Heart left ventricle (tissue), 16 donors: ENCODE measurements at regions not wholly inside any gene's neighbourhood (a gene's known extent, or its start where the extent isn't known, plus 50 kb on each side); places are given as distances from the start of the nearest gene placed in this dataset.

ENCODE experiments used
- ATAC-seq, 4 donors: fragments of 200-7000 bp; cut with Tn5 transposase; one replicate each; pipeline ENCODE4 v1.9.1; 2020 to 2022; ENCODE audit warnings: moderate library complexity in 4 of 4, mild to moderate bottlenecking in 3 of 4, moderate number of reproducible peaks in 1 of 4
- DNase-seq, 5 donors: peaks; one replicate each; pipeline ENCODE4 v3.0.0-alpha.2; 2020
- H3K27ac ChIP-seq, 12 donors: fragments of 200-600 bp; sonication (generic) in 4 of 12; one replicate each; pipeline versions ENCODE4 v1.5.0 to v1.8.0; 2016 to 2022; ENCODE audit warnings: mild to moderate bottlenecking in 2 of 12
- H3K27me3 ChIP-seq, 9 donors: fragments of 200-600 bp; sonication (generic) in 2 of 9; one replicate each; pipeline versions ENCODE4 v1.5.1 to v1.8.0; 2016 to 2022; ENCODE audit warnings: mild to moderate bottlenecking in 3 of 9
- H3K36me3 ChIP-seq, 9 donors: fragments of 200-600 bp; sonication (generic) in 2 of 9; one replicate each; pipeline versions ENCODE4 v1.5.0 to v1.8.0; 2018 to 2022; ENCODE audit warnings: mild to moderate bottlenecking in 2 of 9
- H3K4me1 ChIP-seq, 12 donors: fragments of 200-600 bp; sonication (generic) in 4 of 12; one replicate each; pipeline versions ENCODE4 v1.5.0 to v1.8.0; 2016 to 2022; ENCODE audit warnings: mild to moderate bottlenecking in 3 of 12
- H3K4me3 ChIP-seq, 12 donors: fragments of 200-600 bp; sonication (generic) in 4 of 12; one replicate each; pipeline versions ENCODE4 v1.5.0 to v1.8.0; 2017 to 2022; ENCODE audit warnings: mild to moderate bottlenecking in 9 of 12, moderate library complexity in 4 of 12
- H3K9me3 ChIP-seq, 12 donors: fragments of 200-600 bp; sonication (generic) in 4 of 12; one replicate each; pipeline versions ENCODE4 v1.5.0 to v1.8.0; 2016 to 2022; ENCODE audit warnings: mild to moderate bottlenecking in 1 of 12
- POLR2A ChIP-seq, 2 donors: fragments of 450-650 bp; IDR thresholded peaks; one replicate each; pipeline ENCODE4 v1.6.1; 2017; ENCODE audit warnings: antibody characterized with exemption in 2 of 2, mild to moderate bottlenecking in 2 of 2, moderate library complexity in 2 of 2
- WGBS, 4 donors: extraction: QIAGEN DNeasy Blood & Tissue Kit in 2 of 4; methylation state at CpG; one replicate each; pipeline versions ENCODE4 v1.1.5 to v1.1.7; 2013 to 2018; 5-methylcytosine and 5-hydroxymethylcytosine counted together
- intact Hi-C, 10 donors: fragments of 100-400 bp; cut with DNase I; formaldehyde crosslinking; loops; one replicate each; pipeline versions ENCODE4 v1.11.1 to v1.14.2; 2022
- TF ChIP-seq, protein P1 (sequence below), 12 donors: fragments of 200-600 bp; sonication (generic) in 4 of 12; IDR thresholded peaks; one replicate each; pipeline versions ENCODE4 v1.5.0 to v1.8.0; 2018 to 2022; ENCODE audit warnings: antibody characterized with exemption in 12 of 12, mild to moderate bottlenecking in 5 of 12
- donor health status: ischemic (EF 13 %, LVEDD 7.1; RV severe dilation, severe dysfunction).
- donor health status: healthy with polysubstance abuse.
- donor health status: DM: no; HTN: yes; CAD: no.
- donor health status: DM: no; HTN: no; CAD: no.
- donor health status: ischemic (EF 25% LVEDD 6.9; RV normal size, moderate dysfunction).
- donor health status: ischemic (EF 25% LVEDD 5.7; RV mildly dilated, moderate dysfunction).
- donor health status: healthy.
- donor health status: DM: yes; HTN: yes; CAD: no.
- donor health status: ischemic (EF 35%, LVEDD 5.7; RV mildly dilated, moderate dysfunction).
- donor health status: nonischemic (EF 11% LVEDD 7.7; RV severe dilation, severe dysfunction).
- donor health status: DM: yes; HTN: yes; CAD: no.
- donor health status: PGD.
- donor health status: ischemic (EF 29% LVEDD 5.4; RV normal size, mild dysfunction).
- donor health status: nonischemic (EF 23%, LVEDD 6.1; RV moderate dilation, normal function).

- DNase-seq = no peak
- no peak for ATAC-seq
- Histone ChIP-seq H3K27me3 (no peaks in the 10 kb centered on the region), H3K4me1 (peaks cover 0 to 29% (median 20%) of the 10 kb centered on the region in 12 donors), H3K4me3 (no peak overlapping the region), H3K36me3 (no peaks in the 10 kb centered on the region), H3K27ac (no peak overlapping the region), H3K9me3 (no peaks in the 10 kb centered on the region)
- TF ChIP-seq, protein P1, sequence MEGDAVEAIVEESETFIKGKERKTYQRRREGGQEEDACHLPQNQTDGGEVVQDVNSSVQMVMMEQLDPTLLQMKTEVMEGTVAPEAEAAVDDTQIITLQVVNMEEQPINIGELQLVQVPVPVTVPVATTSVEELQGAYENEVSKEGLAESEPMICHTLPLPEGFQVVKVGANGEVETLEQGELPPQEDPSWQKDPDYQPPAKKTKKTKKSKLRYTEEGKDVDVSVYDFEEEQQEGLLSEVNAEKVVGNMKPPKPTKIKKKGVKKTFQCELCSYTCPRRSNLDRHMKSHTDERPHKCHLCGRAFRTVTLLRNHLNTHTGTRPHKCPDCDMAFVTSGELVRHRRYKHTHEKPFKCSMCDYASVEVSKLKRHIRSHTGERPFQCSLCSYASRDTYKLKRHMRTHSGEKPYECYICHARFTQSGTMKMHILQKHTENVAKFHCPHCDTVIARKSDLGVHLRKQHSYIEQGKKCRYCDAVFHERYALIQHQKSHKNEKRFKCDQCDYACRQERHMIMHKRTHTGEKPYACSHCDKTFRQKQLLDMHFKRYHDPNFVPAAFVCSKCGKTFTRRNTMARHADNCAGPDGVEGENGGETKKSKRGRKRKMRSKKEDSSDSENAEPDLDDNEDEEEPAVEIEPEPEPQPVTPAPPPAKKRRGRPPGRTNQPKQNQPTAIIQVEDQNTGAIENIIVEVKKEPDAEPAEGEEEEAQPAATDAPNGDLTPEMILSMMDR (IDR thresholded peaks at IDR 0.05) = no peak
- no peak for TF ChIP-seq POLR2A (IDR thresholded peaks at IDR 0.05)
- 85 to 89% (median 88%) methylated on average over 4 of the region's 4 CpGs for whole genome bisulfite sequencing, 4 donors
- intact Hi-C loops = no loop called here
Measured at GRCh38 chr11:33945481-33946268, 53.8 kb upstream of the LMO2 start.

DNA sequence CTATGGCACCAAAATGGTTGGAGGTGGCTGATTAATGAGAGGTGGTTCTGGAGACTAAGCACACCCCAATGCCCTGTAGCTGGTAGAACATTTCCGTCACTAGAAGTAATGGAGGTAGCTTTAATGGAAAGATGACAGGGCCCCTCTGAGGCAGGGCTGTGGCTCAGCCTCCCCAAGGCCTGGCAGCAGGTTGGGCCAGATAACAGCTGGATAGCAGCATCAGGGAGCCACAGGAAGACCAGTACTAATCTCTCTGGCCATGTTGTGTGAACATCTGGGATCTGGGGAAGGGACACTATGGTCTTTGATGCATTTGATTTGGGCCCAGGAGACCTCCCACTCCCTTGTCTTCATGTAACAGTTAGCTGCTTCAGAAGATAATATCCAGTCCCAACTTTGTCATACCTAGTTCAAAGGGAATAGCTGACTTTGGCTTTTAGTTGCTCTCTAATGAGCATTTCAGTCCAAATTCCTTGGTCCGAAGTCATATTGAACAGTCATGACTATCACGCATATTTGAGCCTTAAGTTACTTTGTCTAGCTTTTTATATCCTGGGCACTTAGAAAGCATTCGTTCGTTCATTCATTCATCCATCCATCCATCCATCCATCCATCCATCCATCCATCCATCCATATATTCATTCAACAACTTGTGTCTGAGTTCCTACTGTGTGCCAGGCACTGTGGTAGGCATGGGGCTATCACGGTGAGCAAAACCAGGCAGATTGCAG, 53.0 kb upstream of the LMO2 start:
- H3K27ac ChIP-seq = no peak overlapping the region
- H3K4me3 ChIP-seq = no peak overlapping the region
- intact Hi-C loops = loop anchor here in 2 of 10 donors (5.0 kb wide), 1 partner anchor 78 kb away; no protein-coding TSS in a partner anchor
- H3K4me1 ChIP-seq = peaks cover 0 to 30% (median 20%) of the 10 kb centered on the region in 12 donors
- no peaks in the 10 kb centered on the region for H3K27me3 ChIP-seq
- no peak for TF ChIP-seq POLR2A (IDR thresholded peaks at IDR 0.05)
- TF ChIP-seq, protein P1 (IDR thresholded peaks at IDR 0.05) = no peak
- DNase-seq (no peak), ATAC-seq (no peak)
- H3K36me3 ChIP-seq = no peaks in the 10 kb centered on the region
- no peaks in the 10 kb centered on the region for H3K9me3 ChIP-seq
- 95 to 98% (median 97%) methylated on average over 6 of the region's 6 CpGs for WGBS, 4 donors

GRCh38 chr11:33944345-33944692, 52.4 kb upstream of the LMO2 start:
- Histone ChIP-seq H3K27me3 (no peaks in the 10 kb centered on the region), H3K36me3 (no peaks in the 10 kb centered on the region), H3K9me3 (no peaks in the 10 kb centered on the region), H3K27ac (no peak overlapping the region), H3K4me3 (no peak overlapping the region), H3K4me1 (peaks cover 0 to 30% (median 20%) of the 10 kb centered on the region in 12 donors)
- intact Hi-C loops = loop anchor here in 2 of 10 donors (5.0 kb wide), 1 partner anchor 77 kb away; no protein-coding TSS in a partner anchor
- 95 to 100% (median 97%) methylated on average over 3 of the region's 3 CpGs for WGBS, 4 donors
- TF ChIP-seq, protein P1 (IDR thresholded peaks at IDR 0.05) = no peak
- no peak for TF ChIP-seq POLR2A (IDR thresholded peaks at IDR 0.05)
- DNase-seq (no peak), ATAC-seq (no peak)

GRCh38 chr11:33942954-33943353, 51.1 kb upstream of the LMO2 start:
- H3K36me3 ChIP-seq = no peaks in the 10 kb centered on the region
- no peaks in the 10 kb centered on the region for H3K9me3 ChIP-seq
- ATAC-seq (peak; percentile 47 to 76 (median 68)), DNase-seq (peak in 4 of 5 donors; percentile 46 to 58 (median 56))
- TF ChIP-seq, protein P1 (IDR thresholded peaks at IDR 0.05) = no peak
- no peak for TF ChIP-seq POLR2A (IDR thresholded peaks at IDR 0.05)
- H3K27ac ChIP-seq = peak overlapping the region in 3 of 12 donors; percentile 14 to 47 (median 23)
- peaks cover 0 to 34% (median 21%) of the 10 kb centered on the region in 12 donors for H3K4me1 ChIP-seq
- intact Hi-C loops = loop anchor here in 2 of 10 donors (5.0 kb wide), 1 partner anchor 76 kb away; no protein-coding TSS in a partner anchor
- H3K4me3 ChIP-seq = no peak overlapping the region
- no peaks in the 10 kb centered on the region for H3K27me3 ChIP-seq
- 29 to 49% (median 42%) methylated on average over 4 of the region's 4 CpGs for WGBS, 4 donors
